ENCODE measurements at regions not wholly inside any gene's neighbourhood (a gene's known extent, or its start where the extent isn't known, plus 50 kb on each side); places are given as distances from the start of the nearest gene placed in this dataset.
"Not testable (repeated sequence)": the region's sequence is repeated elsewhere in the genome, so short reads cannot be mapped to it uniquely, and the experiment has no call there.

DNA sequence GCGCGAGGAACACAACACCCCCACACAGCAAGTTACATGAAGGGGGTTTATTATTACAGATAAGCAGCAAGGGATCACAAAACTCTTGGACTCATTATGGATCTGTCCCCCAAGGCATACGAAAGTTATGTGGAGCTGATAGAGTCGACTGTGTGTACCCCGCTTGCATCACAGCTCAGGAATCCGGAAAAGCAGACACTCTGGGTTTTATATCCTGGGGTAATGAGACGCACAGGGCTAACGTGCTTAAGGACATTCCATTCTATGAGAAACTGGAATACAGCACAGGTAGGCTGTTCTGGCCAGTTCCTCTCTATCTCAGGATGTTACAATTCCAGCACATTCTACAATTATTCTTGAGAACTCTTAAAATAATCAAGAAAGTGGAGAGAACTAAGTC is 401.4 kb downstream of the RPIA start:
- not testable (repeated sequence) for TF ChIP-seq POLR2AphosphoS5 (IDR thresholded peaks at IDR 0.05; ENCODE audit: low read depth); CTCF (IDR thresholded peaks at IDR 0.05; ENCODE audit: insufficient read depth, low read length); GABPA (IDR thresholded peaks at IDR 0.05; ENCODE audit: low read depth)

Measured in HL-60 (cell line).